Central memory CD8-positive, alpha-beta T cell (primary cell): ENCODE measurements at regions not wholly inside any gene's neighbourhood (a gene's known extent, or its start where the extent isn't known, plus 50 kb on each side); places are given as distances from the start of the nearest gene placed in this dataset.
"Not testable (repeated sequence)": the region's sequence is repeated elsewhere in the genome, so short reads cannot be mapped to it uniquely, and the experiment has no call there.

Experiments
- ATAC-seq: fragments of 150-1000 bp; cut with Tn5 transposase; replicated peaks from 2 replicates; pipeline ENCODE4 v1.10.0; 2022; ENCODE audit warnings: mild to moderate bottlenecking, moderate FRiP score, moderate number of reproducible peaks; ENCODE audit not compliant: poor library complexity, severe bottlenecking; ENCODE audit errors: extremely low read depth
- DNase-seq, 2 donors: peaks; one replicate each; pipeline ENCODE4 v3.0.0; 2021; ENCODE audit warnings: low spot score in 2 of 2
- H3K27ac Mint-ChIP-seq: one replicate; pipeline ENCODE4 v1.8.0; 2022; ENCODE audit warnings: low read depth, mild to moderate bottlenecking, moderate library complexity, mixed read lengths
- H3K27me3 Mint-ChIP-seq: one replicate; pipeline ENCODE4 v1.8.0; 2022; ENCODE audit warnings: mixed read lengths
- H3K36me3 Mint-ChIP-seq: one replicate; pipeline ENCODE4 v1.8.0; 2022; ENCODE audit warnings: mild to moderate bottlenecking, moderate library complexity, mixed read lengths; ENCODE audit not compliant: insufficient read depth
- H3K4me1 Mint-ChIP-seq: one replicate; pipeline ENCODE4 v1.8.0; 2022; ENCODE audit warnings: mixed read lengths
- H3K4me3 Mint-ChIP-seq: one replicate; pipeline ENCODE4 v1.8.0; 2022; ENCODE audit warnings: mild to moderate bottlenecking, moderate library complexity, mixed read lengths
- H3K9me3 Mint-ChIP-seq: one replicate; pipeline ENCODE4 v1.8.0; 2022; ENCODE audit warnings: mixed read lengths

DNA sequence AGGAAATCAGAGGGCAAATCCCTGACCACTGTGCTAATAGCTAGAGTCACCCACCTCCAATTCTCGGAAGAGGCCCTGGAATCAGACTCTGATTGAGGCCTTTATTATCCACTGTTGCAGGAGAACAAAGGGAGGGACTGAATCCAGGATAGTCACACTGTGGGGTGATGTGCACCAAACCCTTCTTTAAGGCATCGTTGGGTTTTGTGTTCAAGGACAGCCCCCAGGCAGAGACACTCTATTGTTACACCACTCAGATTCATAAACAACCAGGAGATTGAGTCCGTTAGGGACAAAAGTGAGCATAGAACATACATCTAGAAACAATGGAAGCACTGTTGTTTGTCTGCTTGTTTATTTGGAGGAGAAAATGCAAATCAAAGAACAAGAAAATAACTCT is 124.6 kb upstream of the TBCA start:
- ATAC-seq (no peak), DNase-seq (no peak)
- no peaks in the 10 kb centered on the region for H3K4me1 Mint-ChIP-seq
- no peak overlapping the region for H3K27ac Mint-ChIP-seq
- no peak overlapping the region for H3K4me3 Mint-ChIP-seq
- H3K27me3 Mint-ChIP-seq: peaks cover 17% of the 10 kb centered on the region
- H3K9me3 Mint-ChIP-seq: no peaks in the 10 kb centered on the region
- H3K36me3 Mint-ChIP-seq: no peaks in the 10 kb centered on the region

DNA sequence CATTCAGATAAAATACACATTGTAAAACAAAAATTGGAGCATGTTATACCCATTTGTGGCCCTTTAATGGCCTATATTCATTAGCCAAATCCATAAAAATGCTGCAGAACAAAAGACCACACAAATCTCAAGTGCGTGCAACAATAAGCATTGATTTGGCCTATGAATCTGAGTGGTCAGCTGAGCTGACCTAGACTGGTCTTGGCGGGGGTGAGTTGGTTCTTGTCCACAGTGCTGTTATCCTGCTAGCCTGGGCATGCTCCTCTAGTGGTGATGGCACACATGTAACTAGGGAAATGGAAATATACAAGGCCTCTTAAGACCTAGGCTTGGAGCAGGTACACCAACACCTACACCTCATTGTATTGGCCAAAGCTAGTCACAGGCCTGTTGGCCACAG is 122.2 kb upstream of the TBCA start:
- Mint-ChIP-seq H3K36me3 (no peaks in the 10 kb centered on the region), H3K4me3 (no peak overlapping the region), H3K4me1 (no peaks in the 10 kb centered on the region), H3K9me3 (no peaks in the 10 kb centered on the region), H3K27ac (no peak overlapping the region), H3K27me3 (peaks cover 8% of the 10 kb centered on the region)
- DNase-seq: no peak
- ATAC-seq: no peak

DNA sequence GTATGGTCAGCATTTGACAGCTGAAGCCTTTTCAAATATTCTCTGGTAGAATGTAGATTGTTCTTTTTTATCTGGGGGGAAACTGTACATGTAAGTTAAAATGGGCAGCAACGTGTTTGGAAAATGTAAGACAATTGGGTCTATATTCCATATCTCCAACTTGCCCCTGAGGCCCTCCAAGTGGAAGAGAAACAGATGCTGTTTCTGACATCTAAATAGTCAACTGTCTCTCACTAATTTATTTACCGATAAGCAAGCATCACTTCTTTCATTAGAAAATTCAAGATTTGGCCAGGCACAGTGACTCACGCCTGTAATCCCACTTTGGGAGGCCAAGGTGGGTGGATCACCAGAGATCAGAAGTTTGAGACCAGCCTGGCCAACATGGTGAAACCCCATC is 120.2 kb upstream of the TBCA start:
- Mint-ChIP-seq H3K27ac (no peak overlapping the region), H3K4me1 (no peaks in the 10 kb centered on the region), H3K9me3 (no peaks in the 10 kb centered on the region), H3K27me3 (peaks cover 15% of the 10 kb centered on the region), H3K4me3 (no peak overlapping the region), H3K36me3 (no peaks in the 10 kb centered on the region)
- DNase-seq (no peak), ATAC-seq (no peak)

DNA sequence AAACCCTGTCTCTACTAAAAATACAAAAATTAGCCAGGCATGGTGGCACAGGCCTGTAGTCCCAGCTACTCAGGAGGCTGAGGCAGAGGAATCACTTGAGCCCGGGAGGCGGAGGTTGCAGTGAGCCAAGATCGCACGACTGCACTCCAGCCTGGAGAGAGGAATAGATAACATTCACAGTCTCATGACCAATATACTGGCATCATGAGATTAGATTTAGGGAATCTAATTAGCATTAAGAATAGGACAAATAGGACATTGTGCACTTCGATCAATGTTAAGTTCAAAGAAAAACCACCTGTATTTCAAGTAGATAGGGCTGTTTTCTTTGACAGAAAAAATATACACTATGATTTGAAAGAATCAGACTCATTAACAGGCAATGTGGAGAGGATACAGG is 118.0 kb upstream of the TBCA start:
- not testable (repeated sequence) for H3K36me3 Mint-ChIP-seq, H3K27ac Mint-ChIP-seq, ATAC-seq, H3K4me1 Mint-ChIP-seq, H3K9me3 Mint-ChIP-seq, DNase-seq, H3K4me3 Mint-ChIP-seq
- H3K27me3 Mint-ChIP-seq: peaks cover 15% of the 10 kb centered on the region

DNA sequence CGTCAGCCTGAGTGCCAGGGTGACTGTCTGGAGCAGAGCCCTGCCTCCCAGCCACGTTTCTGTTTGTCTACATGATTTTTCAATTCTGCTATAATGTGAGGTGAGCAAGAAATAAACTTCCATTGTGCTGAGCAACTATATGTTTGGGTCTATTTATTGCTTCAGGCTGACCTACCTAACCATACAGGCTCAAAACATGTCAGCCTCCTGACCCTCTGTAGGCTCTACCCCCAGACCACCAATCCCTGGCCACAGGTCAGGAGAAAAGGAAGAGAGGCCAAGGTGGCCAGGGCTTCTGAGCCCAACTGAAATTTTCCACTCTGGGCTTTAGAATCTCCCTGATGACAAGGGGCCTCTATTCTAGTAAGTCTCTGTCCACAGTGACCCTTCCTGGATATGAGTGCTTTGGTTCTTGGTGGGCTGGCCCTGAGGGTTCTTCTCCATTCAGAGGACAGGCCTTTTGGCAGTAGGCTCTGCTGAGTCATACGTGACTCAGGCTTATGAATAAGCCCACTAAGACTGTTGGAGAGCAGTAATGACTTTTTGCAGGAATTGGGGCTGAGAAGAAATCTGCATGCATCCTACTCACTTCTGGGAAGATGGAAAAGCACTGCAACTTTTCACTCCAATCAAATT is 117.2 kb upstream of the TBCA start:
- Mint-ChIP-seq H3K9me3 (no peaks in the 10 kb centered on the region), H3K27ac (no peak overlapping the region), H3K4me1 (no peaks in the 10 kb centered on the region), H3K36me3 (no peaks in the 10 kb centered on the region), H3K27me3 (peaks cover 15% of the 10 kb centered on the region), H3K4me3 (no peak overlapping the region)
- no peak for DNase-seq
- ATAC-seq: no peak

DNA sequence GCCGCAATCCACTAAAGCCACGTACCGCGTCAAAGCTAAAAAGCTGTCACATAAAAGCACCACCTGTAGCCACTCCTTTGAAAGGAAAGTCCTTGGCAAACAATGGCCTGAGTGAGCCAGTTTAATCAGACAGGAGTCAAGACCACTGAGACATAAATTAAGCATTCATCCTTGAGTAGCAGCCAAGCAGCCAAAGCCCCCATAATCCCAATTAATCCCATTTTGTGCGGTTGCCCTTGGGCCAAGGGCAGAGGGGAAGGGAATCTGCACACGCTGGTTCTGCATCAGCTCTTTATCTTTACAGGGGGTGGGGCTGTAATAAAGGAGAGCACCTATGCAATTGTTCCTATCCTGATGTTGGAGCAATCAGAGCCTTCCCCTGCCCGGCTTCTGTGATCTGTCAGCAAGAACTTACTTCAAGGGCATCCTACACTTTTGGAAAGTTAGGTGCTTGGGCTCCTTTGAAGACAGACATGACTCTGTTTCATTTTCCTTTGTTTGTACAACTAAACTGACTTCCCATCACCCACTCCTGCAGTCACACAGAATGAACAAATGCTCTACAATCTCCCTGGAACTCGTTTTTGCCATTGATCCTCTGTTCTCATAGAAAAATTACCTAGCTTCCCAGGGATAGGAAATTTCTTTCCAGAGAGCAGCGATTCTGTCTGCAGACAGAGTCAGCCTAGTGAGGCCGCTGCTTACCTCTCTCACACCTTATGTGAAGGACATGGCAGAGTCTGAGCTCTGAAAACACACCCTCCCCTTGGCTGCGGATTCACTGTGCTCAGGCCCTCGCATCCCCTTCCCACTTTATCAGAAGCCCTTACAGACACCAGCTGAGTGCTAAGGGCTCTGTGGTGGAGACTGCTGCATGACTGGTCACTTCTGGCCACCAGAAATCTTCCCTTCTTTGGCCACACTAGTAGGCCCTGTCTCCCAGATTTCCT is 116.2 kb upstream of the TBCA start:
- Mint-ChIP-seq H3K4me1 (no peaks in the 10 kb centered on the region), H3K9me3 (no peaks in the 10 kb centered on the region), H3K27ac (no peak overlapping the region)

DNA sequence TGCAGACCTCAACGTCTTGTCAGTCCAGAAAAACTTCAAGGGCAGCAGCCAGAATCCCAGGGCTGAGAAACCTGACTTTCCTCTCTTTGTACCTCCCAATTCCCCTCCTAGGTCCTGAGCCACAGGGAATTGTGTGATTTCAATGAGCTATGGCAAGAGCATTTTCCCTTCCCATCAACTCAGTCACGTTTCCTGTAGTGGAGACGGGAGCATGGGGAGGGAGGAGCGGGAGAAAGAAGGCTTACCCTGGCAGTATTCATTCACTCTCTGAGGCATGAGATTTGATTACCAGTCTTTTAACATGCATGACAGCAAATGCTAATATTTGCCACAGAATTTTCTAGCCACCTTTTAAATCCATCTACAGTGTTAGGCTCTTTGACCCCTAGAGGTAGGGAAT is 109.4 kb upstream of the TBCA start:
- DNase-seq (no peak), ATAC-seq (no peak)
- Mint-ChIP-seq H3K27me3 (peaks cover 28% of the 10 kb centered on the region), H3K27ac (no peak overlapping the region), H3K4me3 (no peak overlapping the region), H3K4me1 (peaks cover 7% of the 10 kb centered on the region), H3K9me3 (no peaks in the 10 kb centered on the region), H3K36me3 (no peaks in the 10 kb centered on the region)

More for the DNA sequence above, 116.2 kb upstream of the TBCA start:
- Mint-ChIP-seq H3K27me3 (peaks cover 15% of the 10 kb centered on the region), H3K36me3 (no peaks in the 10 kb centered on the region), H3K4me3 (no peak overlapping the region)
- ATAC-seq: no peak
- DNase-seq: no peak

DNA sequence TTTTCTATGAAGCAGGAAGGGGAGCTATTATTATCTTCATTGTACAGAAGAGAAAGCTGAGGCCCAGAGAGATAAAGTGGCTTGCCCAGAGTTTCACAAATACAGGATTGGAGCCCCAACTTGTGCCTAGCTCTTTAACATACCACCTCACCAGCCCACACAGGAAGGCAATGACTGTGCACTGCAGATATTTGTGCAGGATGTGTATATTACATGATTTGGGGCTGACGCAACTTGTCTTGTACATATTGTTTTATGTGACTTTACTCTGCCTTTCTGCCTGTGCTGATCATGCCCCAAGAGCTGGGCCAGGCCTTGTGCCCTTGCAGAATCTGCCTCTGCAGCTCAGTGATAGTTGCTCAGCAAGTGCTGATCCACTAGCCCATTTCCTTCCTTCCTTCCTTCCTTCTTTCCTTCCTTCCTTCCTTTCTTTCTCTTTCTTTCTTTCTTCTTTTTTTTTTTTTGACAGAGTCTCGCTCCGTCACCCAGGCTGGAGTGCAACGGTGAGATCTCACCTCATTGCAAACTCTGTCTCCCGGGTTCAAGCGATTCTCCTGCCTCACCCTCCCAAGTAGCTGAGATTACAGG is 106.6 kb upstream of the TBCA start:
- peaks cover 7% of the 10 kb centered on the region for H3K4me1 Mint-ChIP-seq
- DNase-seq (no peak), ATAC-seq (no peak)
- H3K27me3 Mint-ChIP-seq: peaks cover 28% of the 10 kb centered on the region
- no peaks in the 10 kb centered on the region for H3K9me3 Mint-ChIP-seq
- H3K36me3 Mint-ChIP-seq: no peaks in the 10 kb centered on the region
- no peak overlapping the region for H3K27ac Mint-ChIP-seq
- no peak overlapping the region for H3K4me3 Mint-ChIP-seq

DNA sequence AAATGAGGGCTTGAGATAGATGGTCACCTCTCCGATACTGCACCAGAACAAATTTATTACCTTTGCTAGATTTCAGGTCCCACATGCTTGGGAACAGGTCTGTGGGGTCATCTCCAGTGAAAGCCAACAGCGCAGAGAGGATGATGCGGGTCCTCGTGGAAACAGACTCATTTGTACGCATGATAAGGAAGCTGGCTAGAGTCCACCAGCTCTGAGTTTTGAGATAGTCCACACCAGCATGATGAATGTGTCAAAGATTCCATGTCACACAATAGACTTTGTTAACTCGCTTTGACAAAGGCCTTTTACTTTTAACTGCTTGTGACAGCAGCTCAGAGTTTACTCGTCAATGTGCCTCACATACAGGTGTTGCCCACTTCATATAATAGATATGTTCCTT is 105.4 kb upstream of the TBCA start:
- ATAC-seq (no peak), DNase-seq (no peak)
- H3K36me3 Mint-ChIP-seq: no peaks in the 10 kb centered on the region
- H3K27me3 Mint-ChIP-seq: peaks cover 36% of the 10 kb centered on the region
- peaks cover 7% of the 10 kb centered on the region for H3K4me1 Mint-ChIP-seq
- H3K4me3 Mint-ChIP-seq: no peak overlapping the region
- no peaks in the 10 kb centered on the region for H3K9me3 Mint-ChIP-seq
- H3K27ac Mint-ChIP-seq: no peak overlapping the region

DNA sequence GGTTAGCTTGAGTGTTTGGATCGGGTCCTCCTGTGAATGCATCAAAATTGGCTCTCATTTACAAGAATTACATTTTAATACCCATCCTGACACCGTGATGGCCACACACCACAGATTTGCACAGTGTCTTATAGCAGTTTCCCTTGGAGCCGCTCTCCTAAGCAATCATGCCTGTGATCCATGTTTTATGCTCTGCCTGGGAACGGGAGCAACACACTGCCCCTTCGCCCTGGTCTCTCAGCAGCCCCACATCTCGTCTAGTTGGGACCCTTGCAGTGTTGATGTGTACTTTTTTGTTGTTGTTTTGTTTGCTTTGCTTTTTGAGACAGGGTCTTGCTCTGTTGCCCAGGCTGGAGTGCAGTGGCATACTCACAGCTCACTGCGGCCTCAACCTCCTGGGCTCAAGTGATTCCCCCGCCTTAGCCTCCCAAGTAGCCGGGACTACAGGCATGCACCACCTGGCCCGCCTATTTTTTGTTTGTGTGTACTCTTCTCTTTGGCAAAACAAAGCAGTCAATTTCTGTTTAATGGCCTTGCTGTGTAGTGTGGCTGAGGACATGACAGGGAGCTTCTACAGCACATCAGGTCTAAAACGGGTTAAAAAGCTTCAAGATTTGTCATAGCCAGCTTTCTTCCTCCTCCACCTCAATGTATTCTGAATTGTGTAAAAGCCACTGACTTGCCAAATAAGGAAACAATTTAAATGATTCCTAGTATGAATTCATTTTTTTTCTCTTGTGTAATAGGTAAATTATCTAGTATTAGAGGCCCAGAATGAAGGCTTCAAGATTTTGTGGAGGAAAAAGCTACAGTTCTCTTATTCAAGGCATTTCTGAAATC is 101.6 kb upstream of the TBCA start:
- H3K27me3 Mint-ChIP-seq: peaks cover 24% of the 10 kb centered on the region
- no peaks in the 10 kb centered on the region for H3K4me1 Mint-ChIP-seq
- H3K36me3 Mint-ChIP-seq: peaks cover 2% of the 10 kb centered on the region
- DNase-seq (no peak), ATAC-seq (no peak)
- no peaks in the 10 kb centered on the region for H3K9me3 Mint-ChIP-seq
- no peak overlapping the region for H3K27ac Mint-ChIP-seq
- no peak overlapping the region for H3K4me3 Mint-ChIP-seq

DNA sequence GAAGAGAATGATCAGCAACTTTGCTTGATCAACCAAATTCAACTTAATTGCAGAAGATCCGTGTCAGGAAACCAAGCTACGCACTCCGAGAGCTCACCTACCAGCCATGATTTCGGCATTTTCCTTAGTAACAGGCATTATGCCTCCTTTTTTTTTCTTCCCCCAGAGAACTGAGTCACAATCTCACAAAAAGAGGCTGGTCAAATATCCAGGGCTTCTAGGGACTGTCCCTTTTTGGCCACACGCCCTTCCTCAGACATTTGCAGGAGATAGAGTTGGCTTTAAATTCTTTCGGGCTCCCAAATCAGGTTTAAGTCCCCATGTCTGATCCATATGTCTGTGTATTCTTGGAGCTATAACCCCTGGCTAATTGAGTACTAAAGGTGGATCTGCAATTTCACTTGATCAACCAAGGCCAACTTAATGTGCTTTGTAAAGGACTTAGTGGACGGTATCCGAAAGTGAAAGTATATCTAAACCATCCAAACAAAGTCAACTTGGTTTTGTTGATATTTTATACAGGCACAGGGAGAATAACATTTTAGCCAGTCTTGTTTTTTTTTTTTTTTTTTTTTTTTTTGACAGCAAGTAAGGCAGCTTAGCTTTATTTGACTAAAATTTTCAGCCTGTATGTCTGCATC is 100.8 kb upstream of the TBCA start:
- Mint-ChIP-seq H3K9me3 (no peaks in the 10 kb centered on the region), H3K4me3 (no peak overlapping the region), H3K27ac (no peak overlapping the region), H3K36me3 (peaks cover 2% of the 10 kb centered on the region), H3K27me3 (peaks cover 22% of the 10 kb centered on the region), H3K4me1 (no peaks in the 10 kb centered on the region)
- DNase-seq (no peak), ATAC-seq (no peak)

DNA sequence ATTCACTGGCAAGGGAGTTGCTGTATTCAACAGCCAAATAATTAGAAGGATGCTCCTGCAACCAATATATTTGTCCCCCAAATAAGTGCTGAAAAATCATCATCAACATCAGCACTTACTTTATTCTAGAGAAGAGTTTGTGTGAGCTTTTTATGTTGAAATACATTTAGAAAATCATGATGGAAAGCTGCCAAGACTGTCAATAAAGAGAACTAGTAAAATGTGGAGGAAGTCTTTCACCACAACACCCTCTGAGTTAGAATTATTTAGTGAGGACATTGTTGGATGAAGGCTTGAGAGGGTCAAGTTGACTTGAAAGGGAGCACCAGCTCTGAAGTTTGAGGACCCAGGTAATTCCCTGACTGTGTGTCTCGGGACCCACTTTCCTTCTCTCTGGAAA is 100.2 kb upstream of the TBCA start:
- Mint-ChIP-seq H3K4me3 (no peak overlapping the region), H3K36me3 (peaks cover 2% of the 10 kb centered on the region), H3K4me1 (no peaks in the 10 kb centered on the region), H3K27me3 (peaks cover 22% of the 10 kb centered on the region), H3K27ac (no peak overlapping the region), H3K9me3 (no peaks in the 10 kb centered on the region)
- ATAC-seq: no peak
- no peak for DNase-seq
